AG04450 (cell line): ENCODE measurements at regions not wholly inside any gene's neighbourhood (a gene's known extent, or its start where the extent isn't known, plus 50 kb on each side); places are given as distances from the start of the nearest gene placed in this dataset.

ENCODE experiments used
- CTCF ChIA-PET: fragments of 300-600, 350-600 bp; formaldehyde crosslinking; extraction: SDS; loops from one replicate; lab custom pipeline; 2022; ENCODE audit warnings: antibody characterized with exemption, inconsistent platforms; lab: Charles Lee
- POLR2A ChIA-PET: fragments of 350-600 bp; formaldehyde crosslinking; extraction: SDS; loops from one replicate; lab custom pipeline; 2021; ENCODE audit warnings: antibody characterized with exemption, inconsistent platforms; lab: Yijun Ruan, JAX
- DNase-seq: peaks from one replicate; pipeline ENCODE4 v3.0.0-alpha.2; 2011; ENCODE audit warnings: low read depth, low spot score
- H3K27ac ChIP-seq: one replicate; pipeline ENCODE4 v1.5.1; 2012; ENCODE audit warnings: low read depth, low read length, control low read depth
- H3K27me3 ChIP-seq: one replicate; pipeline ENCODE4 v1.6.0; 2012; ENCODE audit warnings: low read length; ENCODE audit not compliant: control insufficient read depth, insufficient read depth
- H3K4me3 ChIP-seq: 2 replicates; pipeline ENCODE4 v1.5.1; 2011; ENCODE audit warnings: mild to moderate bottlenecking, low read depth, low read length, control low read depth
- H3K9me3 ChIP-seq: 2 replicates; pipeline ENCODE4 v1.5.1; 2012; ENCODE audit warnings: low read length; ENCODE audit not compliant: control insufficient read depth, insufficient read depth
- CTCF ChIP-seq: IDR thresholded peaks from 2 replicates; pipeline ENCODE4 v1.5.1; 2011; ENCODE audit warnings: low read depth, low read length, control low read depth, inconsistent platforms

- Histone ChIP-seq H3K4me3 (no peak overlapping the region), H3K9me3 (peaks cover 53% of the 10 kb centered on the region), H3K27me3 (no peaks in the 10 kb centered on the region), H3K27ac (no peak overlapping the region)
- POLR2A ChIA-PET, result no interaction called here
- no peak for TF ChIP-seq CTCF
- CTCF ChIA-PET, result no interaction called here
- no peak for DNase-seq
These were observed 608.1 kb downstream of the TYW1 start for GRCh38 chr7:67604461-67605386.

GRCh38 chr7:67608806-67609205 lies 612.2 kb downstream of the TYW1 start:
- DNase-seq, result no peak
- Histone ChIP-seq H3K27me3 (no peaks in the 10 kb centered on the region), H3K4me3 (no peak overlapping the region), H3K9me3 (peaks cover 48% of the 10 kb centered on the region), H3K27ac (no peak overlapping the region)
- no peak for TF ChIP-seq CTCF
- ChIA-PET CTCF (no interaction called here), POLR2A (no interaction called here)

- TF ChIP-seq CTCF, result no peak
- no peak for DNase-seq
- Histone ChIP-seq H3K27me3 (no peaks in the 10 kb centered on the region), H3K4me3 (no peak overlapping the region), H3K27ac (no peak overlapping the region), H3K9me3 (peaks cover 36% of the 10 kb centered on the region)
- POLR2A ChIA-PET, result no interaction called here
- CTCF ChIA-PET, result no interaction called here
These were observed 614.3 kb downstream of the TYW1 start for GRCh38 chr7:67610897-67611296.

GRCh38 chr7:67614843-67615242 lies 618.2 kb downstream of the TYW1 start:
- H3K27me3 ChIP-seq, result no peaks in the 10 kb centered on the region
- TF ChIP-seq CTCF, result no peak
- peaks cover 21% of the 10 kb centered on the region for H3K9me3 ChIP-seq
- H3K4me3 ChIP-seq, result no peak overlapping the region
- CTCF ChIA-PET, result no interaction called here
- no peak overlapping the region for H3K27ac ChIP-seq
- POLR2A ChIA-PET, result no interaction called here
- no peak for DNase-seq

GRCh38 chr7:67616517-67616916 lies 619.9 kb downstream of the TYW1 start:
- TF ChIP-seq CTCF, result no peak
- peaks cover 11% of the 10 kb centered on the region for H3K9me3 ChIP-seq
- H3K27ac ChIP-seq, result no peak overlapping the region
- ChIA-PET POLR2A (no interaction called here), CTCF (no interaction called here)
- no peak for DNase-seq
- H3K4me3 ChIP-seq, result no peak overlapping the region
- no peaks in the 10 kb centered on the region for H3K27me3 ChIP-seq
